HuH-7.5 (cell line): ENCODE measurements at regions not wholly inside any gene's neighbourhood (a gene's known extent, or its start where the extent isn't known, plus 50 kb on each side); places are given as distances from the start of the nearest gene placed in this dataset.

Source experiments
- DNase-seq: peaks from one replicate; pipeline ENCODE4 v3.0.0; 2011; ENCODE audit warnings: low spot score

DNA sequence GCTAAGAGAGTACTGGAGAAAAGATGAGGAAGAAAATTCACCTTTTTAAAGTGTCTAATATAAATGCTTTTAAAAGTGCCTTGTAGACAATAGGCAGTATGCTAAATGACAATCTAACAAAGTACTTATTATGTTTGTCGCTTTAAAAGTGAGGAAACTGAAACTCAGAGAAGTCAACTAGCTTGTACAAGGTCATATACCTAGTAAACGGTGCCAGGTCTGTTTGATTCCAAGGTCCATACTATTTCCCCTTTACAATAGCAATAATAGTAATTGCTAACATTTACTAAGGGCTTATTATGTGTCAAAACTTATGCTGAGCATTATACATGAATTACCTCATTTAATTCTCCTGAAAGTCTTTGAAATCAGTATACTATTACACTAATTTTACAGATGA, 328.6 kb upstream of the SLC24A2 start:
- DNase-seq = no peak

DNA sequence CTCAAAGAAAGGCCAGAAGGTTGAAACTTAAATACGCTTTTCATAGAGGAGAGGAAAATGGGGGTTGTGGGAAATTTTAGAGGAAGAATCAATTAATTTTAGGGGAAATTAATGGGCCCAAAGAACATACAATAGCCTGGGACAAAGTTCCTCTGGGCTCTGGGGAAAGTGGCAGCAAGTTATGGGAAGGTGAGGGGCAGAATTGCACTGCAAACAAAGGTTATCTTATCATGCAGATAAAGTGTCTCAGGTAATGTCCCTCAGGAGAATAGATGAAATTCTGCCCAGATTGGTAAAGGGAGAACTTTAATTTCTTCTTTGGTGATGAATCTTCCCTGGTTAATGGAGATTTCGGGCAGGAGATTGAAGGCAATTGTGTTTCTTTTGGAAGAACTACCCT, 326.1 kb upstream of the SLC24A2 start:
- no peak for DNase-seq

DNA sequence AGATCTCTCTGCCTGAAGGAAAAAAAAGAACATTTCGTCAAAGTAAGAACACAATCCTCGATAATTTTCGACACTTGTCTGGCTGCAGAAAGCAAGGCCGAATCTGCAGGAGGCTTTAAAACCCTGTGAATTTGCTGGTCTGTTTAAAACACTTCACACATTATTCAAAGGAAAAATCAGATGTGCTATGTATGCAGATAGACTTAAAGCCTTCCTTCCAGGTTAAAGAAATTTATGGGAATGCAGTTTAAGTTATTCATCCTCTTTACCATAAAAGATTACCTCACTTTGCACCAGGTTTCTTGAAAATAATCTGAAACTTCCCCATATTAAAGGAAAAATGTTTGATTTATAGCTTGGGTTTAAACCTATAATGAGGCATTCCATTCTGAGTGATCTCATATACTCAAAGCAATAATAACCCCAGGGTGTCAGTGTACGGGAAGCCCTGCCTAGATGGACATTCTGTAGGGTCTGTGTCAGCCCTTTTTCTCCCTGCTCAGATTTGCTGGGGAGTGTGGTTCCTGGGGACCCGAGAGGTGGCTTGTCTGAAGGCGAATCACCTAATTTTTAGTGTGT, 323.5 kb upstream of the SLC24A2 start:
- DNase-seq = no peak

DNA sequence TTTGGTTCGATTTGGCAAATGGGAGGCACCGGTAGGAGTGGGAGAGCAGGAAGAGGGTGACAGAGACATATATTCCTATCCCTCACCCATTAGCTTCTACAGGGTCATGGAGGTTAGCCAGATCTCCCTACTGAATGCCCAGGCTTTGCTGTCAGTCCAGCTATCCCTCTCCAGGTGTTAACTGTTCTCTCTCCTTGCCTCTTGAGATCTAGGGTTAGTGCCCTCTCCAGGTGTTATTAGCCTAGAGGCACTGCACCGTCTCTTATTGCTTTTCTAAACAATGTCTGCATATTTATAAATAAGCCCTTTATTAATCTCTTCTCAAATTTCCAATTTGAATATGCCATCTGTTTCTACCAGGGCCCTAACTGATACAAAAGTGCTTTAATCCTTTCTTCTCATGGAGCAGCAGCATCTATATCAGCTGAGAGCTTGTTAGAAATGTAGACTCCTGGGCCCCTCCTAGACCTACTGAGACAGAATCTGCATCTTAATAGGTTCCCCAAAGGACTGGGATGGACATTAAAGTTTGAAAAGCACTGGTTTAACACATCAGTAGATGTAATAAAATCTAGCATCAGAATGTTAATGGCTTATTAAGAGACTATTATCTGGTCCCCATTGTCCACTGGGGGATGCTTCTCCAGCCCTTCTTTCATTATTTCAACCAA, 322.5 kb upstream of the SLC24A2 start:
- no peak for DNase-seq

DNA sequence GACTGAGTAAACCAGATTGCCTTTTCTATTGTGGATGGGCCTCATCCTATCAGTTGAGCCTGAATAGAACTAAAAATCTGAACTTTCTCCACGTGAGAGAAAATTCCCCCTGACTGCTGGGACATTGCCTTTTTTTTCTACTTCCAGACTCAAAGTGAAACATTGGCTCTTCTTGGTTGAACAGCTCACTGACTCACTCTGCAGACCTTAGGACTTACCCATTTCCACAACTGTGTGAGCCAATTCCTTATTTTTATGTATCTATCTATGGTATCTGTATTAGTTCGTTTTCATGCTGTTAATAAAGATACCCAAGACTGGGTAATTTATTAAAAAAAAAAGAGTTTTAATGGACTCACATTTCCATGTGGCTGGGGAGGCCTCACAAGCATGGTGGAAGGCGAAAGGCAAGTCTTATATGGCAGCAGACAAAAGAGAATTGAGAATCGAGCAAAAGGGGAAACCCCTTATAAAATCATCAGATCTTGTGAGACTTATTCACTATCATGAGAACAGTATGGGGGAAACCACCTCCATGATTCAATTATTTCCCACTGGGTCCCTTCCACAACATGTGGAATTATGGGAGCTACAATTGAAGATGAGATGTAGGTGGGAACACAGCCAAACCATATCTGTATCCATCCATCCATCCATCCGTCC, 306.7 kb upstream of the SLC24A2 start:
- no peak for DNase-seq

DNA sequence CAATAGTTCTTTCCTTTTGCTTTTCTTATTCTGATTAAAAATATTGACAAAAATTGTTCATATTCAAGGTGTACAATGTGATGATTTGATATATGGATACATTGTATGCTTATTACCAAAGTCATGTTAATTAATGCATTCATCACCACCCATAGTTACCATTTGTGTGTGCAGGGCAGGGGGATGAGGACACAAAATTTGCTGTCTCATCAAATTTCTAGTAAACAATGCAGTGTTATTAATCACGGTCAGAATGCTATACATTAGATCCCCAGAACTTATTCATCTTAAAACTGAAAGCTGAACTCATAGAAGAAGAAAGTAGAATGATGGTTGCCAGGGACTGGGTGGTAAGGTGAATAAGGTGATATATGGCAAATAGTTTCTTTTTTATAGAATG, 303.7 kb upstream of the SLC24A2 start:
- DNase-seq = no peak

DNA sequence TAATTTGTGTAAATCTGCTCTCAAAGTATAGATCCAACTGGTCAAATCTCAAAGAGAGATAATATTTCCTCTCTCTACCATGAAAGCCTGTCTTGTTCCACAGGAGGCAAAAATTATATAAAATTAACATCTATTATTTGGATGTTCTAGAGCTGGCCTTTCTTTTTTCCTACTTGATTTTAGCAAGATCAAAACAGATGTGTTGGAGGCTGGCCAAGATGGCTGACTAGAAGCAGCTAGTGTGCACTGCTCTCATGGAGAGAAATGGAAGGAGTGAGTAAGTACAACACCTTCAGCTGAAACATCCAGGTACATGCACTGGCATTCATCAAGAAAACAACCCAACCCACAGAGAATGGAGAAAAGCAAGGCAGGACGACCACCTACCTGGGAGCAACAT, 298.6 kb upstream of the SLC24A2 start:
- DNase-seq = no peak

DNA sequence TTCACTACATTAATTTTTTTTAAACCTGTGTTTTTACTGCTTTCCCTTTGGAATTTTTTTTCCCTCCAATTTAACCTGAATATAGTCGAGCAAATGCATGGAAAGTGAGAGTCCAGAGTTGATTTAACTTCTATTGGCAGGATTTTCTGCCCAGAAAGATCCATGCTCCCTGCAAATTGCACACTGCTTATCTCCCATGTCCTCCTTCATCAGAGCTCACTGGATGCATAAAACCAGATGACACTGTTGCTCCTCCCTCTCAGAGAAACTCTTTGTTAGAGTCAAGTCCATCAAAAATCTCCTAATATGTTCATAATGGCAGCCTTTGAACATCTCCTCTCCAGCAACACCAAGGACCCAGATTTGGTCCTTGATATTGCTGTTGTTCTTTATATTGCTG, 297.0 kb upstream of the SLC24A2 start:
- DNase-seq = no peak

DNA sequence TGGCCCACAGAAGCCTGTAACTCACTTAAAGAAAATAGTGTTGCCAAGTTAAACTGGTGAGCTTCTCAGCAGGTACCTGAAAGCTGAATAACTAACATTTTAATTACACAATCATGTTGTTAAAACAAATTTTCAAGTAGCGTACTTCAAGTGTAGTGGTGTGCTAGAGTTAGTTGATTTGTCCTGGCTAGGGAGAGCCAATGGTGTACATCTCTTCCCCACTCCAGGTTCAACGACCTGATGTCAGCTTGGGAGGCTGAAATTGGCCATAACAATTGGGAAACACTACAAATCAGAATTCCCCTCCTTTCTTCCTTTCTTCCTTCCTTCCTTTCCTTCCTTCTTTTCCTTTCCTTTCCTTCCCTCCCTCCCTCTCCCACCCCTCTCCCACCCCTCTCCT, 295.3 kb upstream of the SLC24A2 start:
- no peak for DNase-seq

DNA sequence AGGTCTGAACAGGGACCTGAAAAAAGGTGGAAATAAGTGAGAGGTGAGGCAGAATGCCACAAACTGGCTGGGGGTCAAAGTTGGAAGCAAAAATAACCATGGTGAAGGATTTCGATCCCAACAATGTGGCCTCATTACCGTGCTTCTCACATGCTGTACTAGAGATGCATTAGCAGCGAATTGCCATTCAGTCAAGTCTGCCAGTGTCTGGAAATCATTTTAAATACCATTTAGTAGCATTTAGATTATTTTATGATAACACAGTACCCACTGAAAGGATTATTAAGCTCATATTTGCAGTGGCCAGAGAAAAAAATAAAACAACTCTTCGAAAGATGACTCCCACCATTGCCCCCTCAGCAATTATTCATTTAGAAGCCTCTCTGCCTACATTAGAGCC, 294.6 kb upstream of the SLC24A2 start:
- DNase-seq = no peak

DNA sequence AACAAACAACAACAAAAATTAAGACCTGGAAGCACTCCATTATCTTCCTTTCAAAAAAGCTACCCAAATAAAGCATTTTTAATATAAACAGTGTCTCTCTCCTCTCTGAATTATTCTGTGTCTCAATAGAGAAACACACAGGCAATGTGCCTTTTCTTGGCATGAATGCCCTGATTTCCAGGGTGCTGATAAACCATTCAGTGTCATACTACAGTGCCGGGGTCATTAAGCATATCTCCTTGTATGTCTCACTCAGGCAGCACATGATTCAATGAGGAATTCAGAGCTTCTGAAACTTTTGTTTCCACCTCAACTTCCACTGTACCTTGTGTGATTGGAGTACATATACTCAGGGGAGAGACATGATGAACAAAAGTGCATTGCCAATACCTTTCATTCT, 294.0 kb upstream of the SLC24A2 start:
- DNase-seq = no peak

DNA sequence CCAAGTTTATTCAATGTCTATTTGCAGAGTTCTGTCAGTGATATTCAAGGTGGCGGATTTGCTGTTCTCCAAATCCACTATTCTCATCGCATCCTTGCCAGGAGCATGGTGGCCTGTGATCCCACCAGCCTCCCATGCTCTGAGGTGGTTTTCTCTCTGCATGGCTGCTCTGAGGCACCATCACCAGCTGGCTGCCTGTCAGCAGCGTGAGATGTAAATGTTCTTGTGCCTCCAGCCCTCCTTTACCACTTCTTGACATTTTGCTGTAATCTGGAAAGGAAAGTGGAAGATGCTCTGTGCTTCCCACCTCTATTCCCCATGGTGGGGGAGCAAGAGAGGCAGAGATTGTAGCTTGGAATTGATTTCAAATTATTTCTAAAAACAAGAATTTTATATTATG, 293.6 kb upstream of the SLC24A2 start:
- no peak for DNase-seq

DNA sequence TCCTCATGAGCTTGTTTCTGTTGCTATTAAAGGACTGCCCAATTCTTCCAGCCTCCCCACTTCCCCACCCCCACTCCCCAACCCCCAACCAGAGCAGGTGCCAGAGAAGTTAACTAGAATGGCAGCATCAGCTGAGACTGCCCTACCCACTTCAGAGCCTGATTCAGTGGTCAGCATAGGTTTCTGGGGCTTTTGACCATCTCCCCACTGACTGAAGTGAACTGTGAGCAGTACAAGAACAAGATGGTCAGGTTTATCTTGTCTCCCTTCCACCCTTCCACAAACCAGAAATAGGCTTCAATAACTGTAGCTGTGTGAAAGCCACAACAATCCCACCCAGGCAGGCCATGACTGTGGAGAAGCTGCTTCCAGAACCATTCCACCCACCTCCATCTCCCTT, 289.4 kb upstream of the SLC24A2 start:
- no peak for DNase-seq

DNA sequence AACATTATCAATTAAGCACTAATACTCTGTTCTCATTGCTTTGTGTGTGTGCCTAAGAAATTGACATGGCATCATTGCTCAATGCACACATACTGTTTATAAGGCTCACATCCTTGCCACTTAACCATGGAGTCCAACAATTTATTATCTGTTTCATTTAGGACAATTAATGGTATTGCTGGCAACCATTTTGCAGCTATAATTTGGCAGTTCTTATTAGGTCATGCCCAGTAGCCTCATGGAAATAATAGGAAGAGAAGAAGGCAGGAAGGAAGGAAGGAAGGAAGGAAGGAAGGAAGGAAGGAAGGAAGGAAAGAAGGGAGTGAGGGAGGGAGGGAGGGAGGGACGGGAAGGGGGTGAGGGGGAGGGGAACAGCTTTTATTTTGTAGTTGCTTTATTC, 285.5 kb upstream of the SLC24A2 start:
- no peak for DNase-seq

DNA sequence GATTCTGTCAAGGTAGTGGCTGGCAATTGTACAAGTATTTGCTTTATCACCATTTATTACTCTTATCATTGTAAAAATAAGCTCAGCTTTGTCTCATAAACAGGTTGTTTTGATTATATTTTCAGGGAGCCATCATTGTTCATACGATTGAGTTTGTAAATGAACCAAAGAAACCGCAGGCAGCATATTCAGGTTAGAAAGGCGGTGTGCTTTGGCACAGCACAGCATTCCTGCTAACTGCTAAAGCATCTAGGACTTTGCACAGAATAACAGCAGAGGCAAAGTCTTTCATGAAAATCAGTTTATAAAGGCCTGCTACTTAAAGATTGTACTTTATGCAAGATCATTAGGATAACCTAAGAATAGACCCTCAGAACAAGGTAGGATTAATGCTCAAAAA, 281.5 kb upstream of the SLC24A2 start:
- DNase-seq = no peak

DNA sequence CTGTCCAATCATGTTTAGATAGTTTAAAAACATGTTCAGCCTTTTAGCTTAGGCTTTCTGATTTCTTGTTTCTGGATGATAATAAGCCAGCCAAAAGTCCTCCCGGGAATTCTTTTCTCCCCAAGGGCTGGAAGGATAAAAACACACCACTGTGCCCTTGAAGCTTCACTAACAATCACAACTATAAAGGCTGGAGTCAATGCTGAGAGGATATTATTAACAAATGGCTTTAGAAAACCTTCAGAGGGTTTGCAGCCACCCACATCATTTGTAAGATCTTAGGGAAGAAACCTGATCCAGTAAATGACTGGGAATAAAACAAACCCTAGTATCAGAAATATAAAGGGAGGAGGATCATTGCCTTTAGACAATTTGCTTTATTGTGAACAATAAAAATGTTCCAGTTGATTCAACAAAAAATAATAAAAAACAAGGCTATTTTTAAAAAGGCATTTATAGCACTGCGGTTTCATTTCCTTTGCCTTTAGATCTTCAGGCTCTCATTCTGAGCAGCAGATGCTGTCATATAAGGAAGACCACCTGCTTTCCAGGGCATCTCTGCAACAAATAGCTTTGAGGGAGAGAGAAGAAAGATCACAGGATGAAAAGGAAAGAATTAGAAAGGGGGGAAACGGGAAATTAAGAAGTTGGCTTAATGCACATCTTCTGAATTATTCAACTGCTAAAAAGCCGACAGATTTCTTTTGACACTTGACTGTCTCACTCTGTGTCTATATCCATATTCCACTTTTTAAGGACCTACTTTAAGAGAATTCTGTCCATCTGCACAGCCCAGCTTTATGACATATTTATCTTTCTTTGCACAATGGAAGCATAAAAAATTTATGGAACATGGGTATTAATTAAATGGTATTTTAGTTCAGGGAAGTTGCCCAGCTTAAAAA, 277.2 kb upstream of the SLC24A2 start:
- DNase-seq = no peak

DNA sequence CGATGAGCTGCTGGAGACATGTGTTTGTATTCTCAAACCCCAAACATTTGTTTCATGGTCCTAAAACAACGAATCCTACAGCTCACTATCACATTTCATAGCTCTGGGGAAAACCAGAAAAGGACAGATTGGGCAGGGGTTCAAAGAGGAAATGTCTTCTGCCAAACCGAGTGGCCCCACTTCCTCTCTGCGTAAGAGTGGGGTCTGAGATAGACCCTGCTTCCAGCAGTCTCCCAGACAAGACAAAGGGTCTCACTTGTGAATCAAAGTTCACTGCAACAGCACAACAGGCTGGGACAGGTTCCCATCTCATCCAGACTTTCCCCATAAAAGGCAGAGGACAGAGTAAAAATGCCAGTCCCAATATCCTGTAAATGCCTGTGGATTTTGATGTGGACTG, 276.2 kb upstream of the SLC24A2 start:
- no peak for DNase-seq

DNA sequence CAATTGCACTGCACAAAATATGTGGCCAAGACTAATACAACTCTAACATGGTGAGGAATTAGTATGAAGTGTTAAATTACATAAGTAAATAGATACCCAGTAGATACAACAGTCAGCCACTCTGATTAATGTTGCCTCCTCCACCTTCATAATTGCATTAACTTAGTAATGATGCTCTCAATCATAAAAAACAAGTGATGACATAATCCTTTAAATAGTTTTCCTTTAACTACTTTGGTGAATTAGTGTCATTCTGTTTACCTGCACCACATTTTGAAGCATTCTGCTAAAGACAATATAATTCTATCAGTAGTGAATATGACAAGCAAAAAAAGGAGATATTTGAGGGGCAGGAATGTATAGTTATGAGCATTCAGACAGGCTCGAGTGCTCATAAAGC, 265.9 kb upstream of the SLC24A2 start:
- no peak for DNase-seq

DNA sequence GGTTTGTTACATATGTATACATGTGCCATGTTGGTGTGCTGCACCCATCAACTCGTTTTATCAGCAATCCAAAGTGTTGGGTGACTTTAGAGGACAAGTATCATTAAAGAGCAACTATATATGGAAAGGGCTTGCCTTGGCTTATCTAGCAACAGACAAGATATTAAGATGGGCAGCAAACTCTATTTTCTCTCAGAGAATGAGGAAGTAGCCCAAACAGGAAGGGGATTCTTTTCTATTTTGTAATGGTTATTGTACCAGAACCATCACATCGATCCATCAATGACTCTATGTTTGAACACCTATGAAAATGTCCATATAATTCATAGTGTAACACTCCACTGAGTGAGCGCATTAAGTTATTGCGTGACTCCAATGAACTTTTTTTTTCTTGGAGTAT, 260.1 kb upstream of the SLC24A2 start:
- DNase-seq = no peak

DNA sequence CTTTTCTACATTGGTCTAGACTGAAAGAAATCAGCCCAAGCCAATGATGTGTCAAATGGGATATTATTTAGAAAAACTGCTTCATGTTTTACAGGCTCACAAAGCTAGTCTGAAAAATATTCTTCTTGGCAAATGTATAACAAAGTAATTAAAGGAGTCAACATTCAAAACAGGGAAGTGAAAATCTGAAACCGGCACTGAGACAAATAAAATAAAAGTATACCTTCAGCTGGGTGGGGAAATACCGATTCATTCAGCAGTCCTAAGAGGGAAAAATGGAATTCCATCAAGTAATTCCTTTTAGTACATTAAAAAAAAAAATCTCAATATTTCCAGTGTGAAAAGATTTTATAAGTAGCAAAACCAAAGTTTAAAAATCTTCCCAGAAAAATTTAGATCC, 259.6 kb upstream of the SLC24A2 start:
- no peak for DNase-seq

DNA sequence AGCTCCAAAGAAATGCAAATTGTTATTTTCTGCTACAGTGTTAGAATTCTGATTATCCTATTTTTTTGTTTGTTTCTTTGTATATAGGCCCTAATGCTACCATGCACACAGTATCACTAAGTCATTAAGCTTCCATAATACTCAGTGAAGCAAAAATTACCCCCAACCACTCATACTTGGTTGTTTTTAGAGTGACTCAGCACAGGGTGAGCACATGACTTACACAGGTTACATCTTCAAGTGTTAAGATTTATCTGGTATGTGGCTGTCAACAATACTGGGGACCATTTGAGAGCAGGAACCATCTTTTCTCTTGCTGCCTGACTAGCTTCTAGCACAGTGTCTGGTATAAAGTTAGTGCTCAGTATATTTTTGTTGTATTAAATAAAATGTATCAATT, 255.8 kb upstream of the SLC24A2 start:
- DNase-seq = no peak

DNA sequence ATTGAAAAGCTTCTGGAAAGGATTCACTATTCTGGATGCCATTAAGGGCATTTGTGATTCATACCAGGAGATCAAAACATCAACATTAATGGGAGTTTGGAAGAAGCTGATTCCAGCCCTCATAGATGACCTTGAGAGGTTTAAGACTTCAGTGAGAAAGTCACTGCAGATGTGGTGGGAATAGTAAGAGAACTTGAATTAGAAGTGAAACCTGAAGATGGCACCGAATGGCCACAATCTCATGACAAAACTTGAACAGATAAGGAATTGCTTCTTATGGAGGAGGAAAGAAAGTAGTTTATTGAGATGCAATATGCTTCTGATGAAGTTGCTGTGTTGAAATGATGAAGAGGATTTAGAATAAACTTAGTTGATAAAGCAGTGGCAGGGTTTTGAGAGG, 254.6 kb upstream of the SLC24A2 start:
- no peak for DNase-seq

DNA sequence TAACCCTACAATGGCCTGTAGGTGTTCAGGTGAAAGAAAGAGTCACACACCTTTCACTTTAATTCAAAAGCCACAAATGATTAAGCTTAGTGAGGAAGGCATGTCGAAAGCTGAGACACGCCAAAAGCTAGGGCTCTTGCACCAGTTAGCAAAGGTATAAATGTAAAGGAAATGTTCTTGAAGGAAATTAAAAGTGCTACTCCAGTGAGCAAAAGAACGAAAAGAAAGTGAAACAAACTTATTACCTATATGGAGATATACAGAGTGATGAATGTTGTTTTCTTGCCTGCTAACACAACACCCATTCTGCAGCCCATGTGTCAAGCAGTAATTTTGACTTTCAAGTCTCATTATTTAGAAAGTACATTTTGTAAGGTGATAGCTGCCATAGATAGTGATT, 254.2 kb upstream of the SLC24A2 start:
- DNase-seq = no peak
